ENCODE measurements at regions not wholly inside any gene's neighbourhood (a gene's known extent, or its start where the extent isn't known, plus 50 kb on each side); places are given as distances from the start of the nearest gene placed in this dataset.

GRCh38 chr18:37668971-37669747 is 103.6 kb upstream of the CELF4 start:
- DNase-seq (ENCODE audit: low read depth, low spot score) = no peak

- DNase-seq (ENCODE audit: low read depth, low spot score) = no peak
These were observed 102.2 kb upstream of the CELF4 start for GRCh38 chr18:37667836-37668235.

- no peak for DNase-seq (ENCODE audit: low read depth, low spot score)
These were observed 101.4 kb upstream of the CELF4 start for GRCh38 chr18:37666991-37667390.

DNA sequence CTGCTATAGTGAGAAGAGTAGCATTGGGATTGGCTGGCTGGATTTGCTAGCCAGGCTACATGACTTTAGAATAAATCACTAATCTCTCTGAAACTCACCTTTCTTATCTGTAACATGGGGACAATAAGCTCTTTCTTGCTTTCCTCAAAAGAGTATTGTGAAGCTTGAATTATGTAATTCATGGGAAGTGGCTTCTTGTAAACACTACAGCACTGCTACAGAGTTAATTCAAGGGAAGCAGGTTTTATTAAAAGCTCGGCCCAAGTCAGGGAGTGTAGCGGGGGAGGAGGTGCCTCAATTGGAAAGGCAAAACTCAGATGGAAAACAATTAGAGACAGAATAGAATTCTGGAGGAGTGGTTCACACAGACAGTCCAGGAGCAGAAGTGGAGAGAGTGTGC is 100.9 kb upstream of the CELF4 start:
- DNase-seq (ENCODE audit: low read depth, low spot score) = no peak

DNA sequence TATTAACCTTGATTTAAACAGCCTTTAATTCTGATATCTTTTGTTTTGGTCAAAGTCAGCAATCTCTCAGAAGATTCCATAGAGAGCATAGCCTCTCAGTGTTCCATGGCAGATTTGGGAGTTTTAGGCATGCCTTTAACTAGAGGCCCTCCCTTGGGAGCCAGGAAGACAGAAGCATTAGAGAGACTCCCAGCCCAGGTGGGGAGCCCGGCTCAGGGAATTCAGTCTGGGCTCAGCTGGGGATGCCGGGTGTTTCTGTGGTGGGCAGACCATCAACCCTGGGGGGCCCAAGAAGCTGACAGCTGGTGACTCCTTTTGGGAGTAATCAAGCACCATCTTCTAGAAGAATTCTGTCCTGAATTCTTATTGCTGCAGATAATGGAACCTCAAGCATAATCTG is 99.7 kb upstream of the CELF4 start:
- no peak for DNase-seq (ENCODE audit: low read depth, low spot score)

DNA sequence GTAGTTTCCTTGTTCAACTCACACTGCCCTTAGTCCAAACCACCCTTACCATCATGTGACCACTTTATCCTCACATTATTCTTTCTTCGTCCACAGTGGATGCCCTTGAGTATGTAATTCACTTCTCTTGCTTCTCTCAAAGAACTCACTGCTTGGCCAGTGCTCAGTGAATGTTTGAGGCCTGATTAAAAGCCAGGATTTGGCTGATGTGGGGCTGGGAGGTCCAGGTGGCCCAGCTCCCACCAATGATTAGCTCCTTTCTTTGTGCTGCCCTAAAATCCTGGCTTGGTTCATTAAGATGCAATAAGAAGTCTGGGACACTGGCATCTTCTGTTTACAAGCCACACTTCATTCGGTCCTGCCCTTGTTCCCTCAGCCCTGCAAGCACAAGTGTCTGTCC is 97.8 kb upstream of the CELF4 start:
- no peak for DNase-seq (ENCODE audit: low read depth, low spot score)

GRCh38 chr18:37662546-37663339 is 97.1 kb upstream of the CELF4 start:
- no peak for DNase-seq (ENCODE audit: low read depth, low spot score)

GRCh38 chr18:37662099-37662498 is 96.5 kb upstream of the CELF4 start:
- no peak for DNase-seq (ENCODE audit: low read depth, low spot score)

- DNase-seq (ENCODE audit: low read depth, low spot score) = no peak
These were observed 95.9 kb upstream of the CELF4 start for GRCh38 chr18:37661478-37661877.

DNA sequence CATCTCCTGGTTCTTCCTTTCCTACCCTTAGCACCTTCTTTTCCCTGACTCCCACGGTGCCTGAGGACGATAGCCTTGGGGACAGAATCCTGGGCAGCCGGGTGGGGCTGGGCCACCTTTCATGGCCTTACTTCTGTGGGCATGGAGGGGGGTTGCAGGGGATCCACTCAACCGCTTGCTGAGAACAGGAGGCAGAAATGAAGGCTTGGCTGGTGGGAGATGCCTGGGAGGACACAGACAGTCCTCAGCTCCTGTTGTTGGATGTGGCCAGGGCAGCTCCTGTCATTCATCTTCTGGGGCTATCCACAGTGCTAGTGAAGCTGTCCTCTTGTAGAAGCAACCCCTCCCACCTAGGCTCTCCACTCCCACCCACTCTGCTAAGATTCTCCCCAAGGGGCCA is 95.5 kb upstream of the CELF4 start:
- DNase-seq (ENCODE audit: low read depth, low spot score) = no peak

DNA sequence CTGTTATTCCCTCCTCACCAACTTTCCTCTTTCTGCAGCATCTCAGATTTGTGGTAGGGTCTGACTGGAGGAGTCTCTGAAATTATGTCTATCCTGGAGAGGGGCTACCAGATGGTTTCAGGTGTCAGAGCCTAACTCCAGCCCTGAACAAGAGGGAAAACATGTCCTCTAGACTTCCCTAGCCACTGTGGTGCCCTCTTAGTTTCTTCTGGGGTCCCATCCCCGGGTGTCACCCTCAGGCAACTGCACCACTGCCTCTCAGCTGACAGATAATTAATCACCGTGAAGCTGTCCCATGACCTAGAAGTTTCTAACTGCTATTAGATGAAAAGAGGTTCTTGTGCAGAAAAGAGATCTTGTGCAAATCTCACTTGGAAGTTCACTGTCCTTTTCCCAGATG is 95.1 kb upstream of the CELF4 start:
- DNase-seq (ENCODE audit: low read depth, low spot score) = no peak

GRCh38 chr18:37659906-37660305 is 94.3 kb upstream of the CELF4 start:
- DNase-seq (ENCODE audit: low read depth, low spot score) = no peak

DNA sequence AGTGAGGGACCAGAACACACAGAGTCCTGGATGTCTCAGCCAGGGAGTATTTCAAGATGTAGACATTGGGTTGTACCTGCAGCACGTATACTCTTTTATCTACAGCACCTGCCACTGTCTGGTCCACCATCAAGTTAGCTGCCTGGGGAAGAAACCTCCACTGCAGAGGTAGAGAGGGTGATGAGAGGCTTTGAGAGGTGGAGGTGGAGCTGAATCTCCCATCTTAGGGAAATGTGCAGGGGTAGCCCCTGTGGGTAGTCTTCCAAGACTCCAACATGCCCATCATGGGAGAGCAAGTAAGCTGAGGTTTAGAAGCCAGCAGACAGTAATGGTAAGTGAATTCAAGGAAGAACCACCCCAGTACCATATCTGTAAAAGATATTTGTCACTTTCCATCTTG is 93.3 kb upstream of the CELF4 start:
- DNase-seq (ENCODE audit: low read depth, low spot score) = no peak

- DNase-seq (ENCODE audit: low read depth, low spot score) = no peak
These were observed 91.9 kb upstream of the CELF4 start for GRCh38 chr18:37657493-37657892.

- DNase-seq (ENCODE audit: low read depth, low spot score) = no peak
These were observed 89.3 kb upstream of the CELF4 start for GRCh38 chr18:37654731-37655369.

GRCh38 chr18:37654034-37654433 is 88.4 kb upstream of the CELF4 start:
- no peak for DNase-seq (ENCODE audit: low read depth, low spot score)

DNA sequence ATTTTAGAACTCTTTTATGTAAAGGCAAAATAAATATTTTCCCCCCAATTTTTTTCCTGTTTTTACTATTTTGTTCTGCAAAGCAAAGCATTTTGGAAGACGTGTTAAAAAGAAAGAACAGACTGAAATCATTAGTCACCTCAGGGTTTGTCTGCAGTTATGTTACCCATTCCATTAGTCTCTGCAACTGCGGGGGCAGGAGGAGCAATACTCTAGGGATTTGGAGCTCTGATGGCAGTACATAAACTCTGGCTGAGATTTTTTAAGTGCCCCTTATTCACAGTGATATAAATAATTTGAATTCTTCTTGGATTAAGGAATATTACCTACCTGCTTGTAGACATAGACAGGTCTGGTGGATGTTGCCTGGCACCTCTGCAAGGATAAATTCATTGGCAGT is 88.0 kb upstream of the CELF4 start:
- no peak for DNase-seq (ENCODE audit: low read depth, low spot score)

DNA sequence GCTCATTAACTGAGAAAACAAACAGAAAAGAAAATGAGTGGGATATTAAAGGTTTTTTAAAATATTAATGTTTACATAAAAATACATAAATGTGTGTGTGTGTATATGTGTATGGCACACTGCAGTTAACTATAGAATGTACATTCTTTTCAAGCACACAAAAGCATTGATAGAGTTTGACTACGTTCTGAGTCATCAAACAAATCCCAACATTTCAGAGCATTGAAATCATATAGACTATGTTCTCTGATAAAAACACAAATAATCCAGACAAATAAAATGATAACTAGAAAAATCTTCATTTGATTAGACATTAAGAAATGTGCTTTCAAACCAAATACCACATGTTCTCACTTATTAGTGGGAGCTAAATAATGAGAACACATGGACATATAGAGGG is 84.3 kb upstream of the CELF4 start:
- DNase-seq (ENCODE audit: low read depth, low spot score) = no peak

- DNase-seq (ENCODE audit: low read depth, low spot score) = no peak
These were observed 83.8 kb upstream of the CELF4 start for GRCh38 chr18:37649416-37649815.

GRCh38 chr18:37641573-37641972 is 76.0 kb upstream of the CELF4 start:
- DNase-seq (ENCODE audit: low read depth, low spot score) = no peak

GRCh38 chr18:37640504-37640903 is 74.9 kb upstream of the CELF4 start:
- no peak for DNase-seq (ENCODE audit: low read depth, low spot score)

- no peak for DNase-seq (ENCODE audit: low read depth, low spot score)
These were observed 74.2 kb upstream of the CELF4 start for GRCh38 chr18:37639846-37640245.

GRCh38 chr18:37637478-37637850 is 71.9 kb upstream of the CELF4 start:
- DNase-seq (ENCODE audit: low read depth, low spot score) = no peak

Data from smooth muscle cell of the brain vasculature (primary cell).